Gastroesophageal sphincter (tissue), 3 donors: ENCODE measurements at regions not wholly inside any gene's neighbourhood (a gene's known extent, or its start where the extent isn't known, plus 50 kb on each side); places are given as distances from the start of the nearest gene placed in this dataset.

Source experiments
- EP300 ChIP-seq: sonication (generic); formaldehyde crosslinking; IDR thresholded peaks from one replicate; pipeline ENCODE4 v1.6.1; 2017; ENCODE audit warnings: antibody characterized with exemption, mild to moderate bottlenecking
- POLR2A ChIP-seq, 2 donors: fragments of 450-650 bp; IDR thresholded peaks; one replicate each; pipeline ENCODE4 v1.6.1; 2017; ENCODE audit warnings: antibody characterized with exemption in 2 of 2, mild to moderate bottlenecking in 2 of 2, moderate library complexity in 1 of 2
- TF ChIP-seq, protein P1 (sequence below), 4 experiments: fragments of 200-600 bp in 2 of 4; fragments of 450-650 bp in 2 of 4; sonication (generic) in 1 of 4; IDR thresholded peaks; one replicate each; pipeline ENCODE4 v1.5.1; 2017 to 2019; ENCODE audit warnings: antibody characterized with exemption in 4 of 4, mild to moderate bottlenecking in 2 of 4, moderate library complexity in 2 of 4

DNA sequence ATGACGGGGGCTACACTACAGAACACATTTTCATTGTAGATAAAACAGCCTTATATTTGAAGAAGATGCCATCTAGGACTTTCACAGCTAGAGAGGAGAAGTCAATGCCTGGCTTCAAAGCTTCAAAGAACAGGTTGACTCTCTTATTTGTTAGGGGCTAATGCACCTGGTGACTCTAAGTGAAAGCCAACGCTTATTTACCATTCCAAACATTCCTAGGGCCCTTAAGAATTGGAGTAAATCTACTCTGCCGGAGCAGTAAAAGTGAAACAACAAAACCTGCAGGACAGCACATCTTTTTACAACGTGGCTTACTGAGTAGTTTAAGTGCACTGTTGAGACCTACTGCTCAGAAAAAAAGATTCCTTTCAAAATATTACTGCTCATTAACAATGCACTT lies 487.2 kb upstream of the SOX5 start:
- no peak for TF ChIP-seq POLR2A (IDR thresholded peaks at IDR 0.05)
- TF ChIP-seq, protein P1, sequence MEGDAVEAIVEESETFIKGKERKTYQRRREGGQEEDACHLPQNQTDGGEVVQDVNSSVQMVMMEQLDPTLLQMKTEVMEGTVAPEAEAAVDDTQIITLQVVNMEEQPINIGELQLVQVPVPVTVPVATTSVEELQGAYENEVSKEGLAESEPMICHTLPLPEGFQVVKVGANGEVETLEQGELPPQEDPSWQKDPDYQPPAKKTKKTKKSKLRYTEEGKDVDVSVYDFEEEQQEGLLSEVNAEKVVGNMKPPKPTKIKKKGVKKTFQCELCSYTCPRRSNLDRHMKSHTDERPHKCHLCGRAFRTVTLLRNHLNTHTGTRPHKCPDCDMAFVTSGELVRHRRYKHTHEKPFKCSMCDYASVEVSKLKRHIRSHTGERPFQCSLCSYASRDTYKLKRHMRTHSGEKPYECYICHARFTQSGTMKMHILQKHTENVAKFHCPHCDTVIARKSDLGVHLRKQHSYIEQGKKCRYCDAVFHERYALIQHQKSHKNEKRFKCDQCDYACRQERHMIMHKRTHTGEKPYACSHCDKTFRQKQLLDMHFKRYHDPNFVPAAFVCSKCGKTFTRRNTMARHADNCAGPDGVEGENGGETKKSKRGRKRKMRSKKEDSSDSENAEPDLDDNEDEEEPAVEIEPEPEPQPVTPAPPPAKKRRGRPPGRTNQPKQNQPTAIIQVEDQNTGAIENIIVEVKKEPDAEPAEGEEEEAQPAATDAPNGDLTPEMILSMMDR (IDR thresholded peaks at IDR 0.05), result no peak
- no peak for TF ChIP-seq EP300
